HL-60 (cell line): ENCODE measurements at regions not wholly inside any gene's neighbourhood (a gene's known extent, or its start where the extent isn't known, plus 50 kb on each side); places are given as distances from the start of the nearest gene placed in this dataset.

Source experiments
- CTCF ChIP-seq: IDR thresholded peaks from one replicate; pipeline ENCODE4 v1.5.1; 2011; ENCODE audit warnings: low read length, control low read depth, inconsistent platforms; ENCODE audit not compliant: insufficient read depth
- SPI1 ChIP-seq: IDR thresholded peaks from 2 replicates; pipeline ENCODE4 v1.6.1; 2012; ENCODE audit warnings: low read depth, mild to moderate bottlenecking, borderline replicate concordance
- TF ChIP-seq, protein P1 (sequence below): IDR thresholded peaks from 2 replicates; pipeline ENCODE4 v1.6.1; 2012; ENCODE audit warnings: low read depth; ENCODE audit not compliant: insufficient replicate concordance

- TF ChIP-seq, protein P1, sequence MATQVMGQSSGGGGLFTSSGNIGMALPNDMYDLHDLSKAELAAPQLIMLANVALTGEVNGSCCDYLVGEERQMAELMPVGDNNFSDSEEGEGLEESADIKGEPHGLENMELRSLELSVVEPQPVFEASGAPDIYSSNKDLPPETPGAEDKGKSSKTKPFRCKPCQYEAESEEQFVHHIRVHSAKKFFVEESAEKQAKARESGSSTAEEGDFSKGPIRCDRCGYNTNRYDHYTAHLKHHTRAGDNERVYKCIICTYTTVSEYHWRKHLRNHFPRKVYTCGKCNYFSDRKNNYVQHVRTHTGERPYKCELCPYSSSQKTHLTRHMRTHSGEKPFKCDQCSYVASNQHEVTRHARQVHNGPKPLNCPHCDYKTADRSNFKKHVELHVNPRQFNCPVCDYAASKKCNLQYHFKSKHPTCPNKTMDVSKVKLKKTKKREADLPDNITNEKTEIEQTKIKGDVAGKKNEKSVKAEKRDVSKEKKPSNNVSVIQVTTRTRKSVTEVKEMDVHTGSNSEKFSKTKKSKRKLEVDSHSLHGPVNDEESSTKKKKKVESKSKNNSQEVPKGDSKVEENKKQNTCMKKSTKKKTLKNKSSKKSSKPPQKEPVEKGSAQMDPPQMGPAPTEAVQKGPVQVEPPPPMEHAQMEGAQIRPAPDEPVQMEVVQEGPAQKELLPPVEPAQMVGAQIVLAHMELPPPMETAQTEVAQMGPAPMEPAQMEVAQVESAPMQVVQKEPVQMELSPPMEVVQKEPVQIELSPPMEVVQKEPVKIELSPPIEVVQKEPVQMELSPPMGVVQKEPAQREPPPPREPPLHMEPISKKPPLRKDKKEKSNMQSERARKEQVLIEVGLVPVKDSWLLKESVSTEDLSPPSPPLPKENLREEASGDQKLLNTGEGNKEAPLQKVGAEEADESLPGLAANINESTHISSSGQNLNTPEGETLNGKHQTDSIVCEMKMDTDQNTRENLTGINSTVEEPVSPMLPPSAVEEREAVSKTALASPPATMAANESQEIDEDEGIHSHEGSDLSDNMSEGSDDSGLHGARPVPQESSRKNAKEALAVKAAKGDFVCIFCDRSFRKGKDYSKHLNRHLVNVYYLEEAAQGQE, result no peak
- TF ChIP-seq CTCF, result no peak
- no peak for TF ChIP-seq SPI1
Measured at GRCh38 chr6:11644601-11645000, 107.1 kb downstream of the TMEM170B start.
